CD14-positive monocyte (primary cell): ENCODE measurements at regions not wholly inside any gene's neighbourhood (a gene's known extent, or its start where the extent isn't known, plus 50 kb on each side); places are given as distances from the start of the nearest gene placed in this dataset.

Source experiments
- DNase-seq, 3 donors: peaks; one replicate each; pipeline ENCODE4 v3.0.0-alpha.2; 2011 to 2022
- H2AFZ ChIP-seq: 2 replicates; pipeline ENCODE4 v1.6.0; 2012; ENCODE audit warnings: mild to moderate bottlenecking, low read depth, low read length, inconsistent platforms; ENCODE audit not compliant: insufficient read depth, poor library complexity, severe bottlenecking
- H3K27ac ChIP-seq, 2 donors: 1 replicate in 1 of 2; 2 replicates in 1 of 2; pipeline ENCODE4 v1.5.1; 2012 to 2013; ENCODE audit warnings: low read length in 2 of 2, control low read depth in 1 of 2, inconsistent platforms in 1 of 2, low read depth in 1 of 2, mild to moderate bottlenecking in 1 of 2
- H3K27me3 ChIP-seq, 2 donors: one replicate each; pipeline versions ENCODE4 v1.6.0 to v1.6.1; 2011 to 2013; ENCODE audit warnings: low read length in 2 of 2; ENCODE audit not compliant: control insufficient read depth in 2 of 2, insufficient read depth in 2 of 2
- H3K36me3 ChIP-seq, 2 donors: replicated peaks in 1 of 2; 1 replicate in 1 of 2; 2 replicates in 1 of 2; pipeline versions ENCODE4 v1.5.1 to v1.6.1; 2012 to 2013; ENCODE audit warnings: low read length in 2 of 2, control low read depth in 1 of 2, inconsistent platforms in 1 of 2, mild to moderate bottlenecking in 1 of 2; ENCODE audit not compliant: insufficient read depth in 2 of 2, control insufficient read depth in 1 of 2
- H3K4me1 ChIP-seq, 2 donors: 1 replicate in 1 of 2; 2 replicates in 1 of 2; pipeline versions ENCODE4 v1.5.1 to v1.6.1; 2012 to 2013; ENCODE audit warnings: low read length in 2 of 2, control low read depth in 1 of 2, inconsistent platforms in 1 of 2, mild to moderate bottlenecking in 1 of 2, moderate library complexity in 1 of 2; ENCODE audit not compliant: insufficient read depth in 2 of 2, control insufficient read depth in 1 of 2
- H3K4me2 ChIP-seq: replicated peaks from 2 replicates; pipeline ENCODE3; 2012; ENCODE audit warnings: low read length, moderate library complexity, mild to moderate bottlenecking; ENCODE audit not compliant: poor library complexity, severe bottlenecking; ENCODE audit errors: extremely low read depth
- H3K4me3 ChIP-seq, 3 experiments: fragments of 200-600 bp in 1 of 3; sonication (generic) in 1 of 3; replicated peaks in 1 of 3; 1 replicate in 2 of 3; 2 replicates in 1 of 3; pipeline ENCODE4 v1.5.1; 2011 to 2013; ENCODE audit warnings: low read length in 3 of 3, mild to moderate bottlenecking in 3 of 3, control low read depth in 2 of 3, low read depth in 2 of 3, inconsistent platforms in 1 of 3, moderate library complexity in 1 of 3
- H3K79me2 ChIP-seq: 2 replicates; pipeline ENCODE4 v1.6.0; 2012; ENCODE audit warnings: mild to moderate bottlenecking, control low read depth, inconsistent platforms, low read length, moderate library complexity; ENCODE audit not compliant: insufficient read depth
- H3K9ac ChIP-seq: 2 replicates; pipeline ENCODE4 v1.6.0; 2017; ENCODE audit warnings: low read length, mild to moderate bottlenecking; ENCODE audit not compliant: insufficient read depth, poor library complexity, severe bottlenecking
- H3K9me3 ChIP-seq, 2 donors: replicated peaks in 1 of 2; 1 replicate in 1 of 2; 2 replicates in 1 of 2; pipeline versions ENCODE4 v1.5.1 to v1.6.1; 2012 to 2013; ENCODE audit warnings: low read length in 2 of 2, control low read depth in 1 of 2; ENCODE audit not compliant: control insufficient read depth in 1 of 2, insufficient read depth in 1 of 2
- H4K20me1 ChIP-seq: 2 replicates; pipeline ENCODE4 v1.6.0; 2012; ENCODE audit warnings: mild to moderate bottlenecking, low read length, control low read depth, moderate library complexity; ENCODE audit not compliant: insufficient read depth
- H3K27ac Mint-ChIP-seq, 7 donors: one replicate each; pipeline ENCODE4 v1.8.0; 2020; ENCODE audit warnings: mild to moderate bottlenecking in 7 of 7, mixed read lengths in 7 of 7, moderate library complexity in 6 of 7, inconsistent platforms in 2 of 7
- H3K27me3 Mint-ChIP-seq, 3 donors: one replicate each; pipeline ENCODE4 v1.8.0; 2021 to 2022; ENCODE audit warnings: low read depth in 3 of 3, mild to moderate bottlenecking in 3 of 3, mixed read lengths in 3 of 3, moderate library complexity in 3 of 3, inconsistent platforms in 1 of 3
- H3K36me3 Mint-ChIP-seq, 2 donors: one replicate each; pipeline ENCODE4 v1.8.0; 2020; ENCODE audit warnings: mixed read lengths in 2 of 2, inconsistent platforms in 1 of 2, mild to moderate bottlenecking in 1 of 2
- H3K4me1 Mint-ChIP-seq: one replicate; pipeline ENCODE4 v1.8.0; 2020; ENCODE audit warnings: mild to moderate bottlenecking, mixed read lengths
- H3K4me3 Mint-ChIP-seq, 2 donors: one replicate each; pipeline ENCODE4 v1.8.0; 2020; ENCODE audit warnings: mild to moderate bottlenecking in 2 of 2, mixed read lengths in 2 of 2, moderate library complexity in 1 of 2
- H3K9me3 Mint-ChIP-seq, 7 donors: one replicate each; pipeline ENCODE4 v1.8.0; 2020 to 2022; ENCODE audit warnings: mixed read lengths in 7 of 7, mild to moderate bottlenecking in 6 of 7, moderate library complexity in 6 of 7, inconsistent platforms in 2 of 7
- CTCF ChIP-seq: fragments of 200-600 bp; IDR thresholded peaks from one replicate; pipeline ENCODE4 v1.8.0; 2022; ENCODE audit warnings: antibody characterized with exemption, mild to moderate bottlenecking
- WGBS: methylation state at CpG from one replicate; pipeline ENCODE4 v1.1.5; 2013; ENCODE audit warnings: missing lambda C conversion rate; ENCODE audit not compliant: insufficient coverage; 5-methylcytosine and 5-hydroxymethylcytosine counted together
- intact Hi-C, 2 donors: fragments of 100-400 bp; cut with micrococcal nuclease; formaldehyde crosslinking; loops; one replicate each; pipeline versions ENCODE4 v1.15.0 to v1.15.1; 2023

- intact Hi-C loops, result no loop called here
- Histone ChIP-seq H3K4me1 (no peaks in the 10 kb centered on the region), H3K27ac (no peak overlapping the region), H3K9me3 (no peaks in the 10 kb centered on the region), H3K27me3 (peaks cover 0 to 3% of the 10 kb centered on the region in 2 donors), H3K4me3 (no peak overlapping the region), H3K36me3 (no peaks in the 10 kb centered on the region), H2AFZ (no peak overlapping the region), H3K79me2 (no peaks in the 10 kb centered on the region), H4K20me1 (no peaks in the 10 kb centered on the region), H3K9ac (no peak overlapping the region), H3K4me2 (no peak overlapping the region)
- Mint-ChIP-seq H3K9me3 (peaks cover 0 to 8% (median 1%) of the 10 kb centered on the region in 7 donors), H3K36me3 (no peaks in the 10 kb centered on the region), H3K27ac (no peak overlapping the region), H3K4me1 (no peaks in the 10 kb centered on the region), H3K27me3 (peaks cover 0 to 9% (median 0%) of the 10 kb centered on the region in 3 donors), H3K4me3 (no peak overlapping the region)
- WGBS, result no CpG with 5 or more reads among the region's 6 CpGs
- no peak for DNase-seq
- no peak for TF ChIP-seq CTCF
These were observed 350.0 kb downstream of the FGFR2 start for GRCh38 chr10:121248266-121248665.

- H3K9me3 ChIP-seq, result no peaks in the 10 kb centered on the region
- no peaks in the 10 kb centered on the region for H3K27me3 ChIP-seq
- Mint-ChIP-seq H3K27me3 (peaks cover 0 to 14% (median 0%) of the 10 kb centered on the region in 3 donors), H3K27ac (no peak overlapping the region), H3K4me3 (no peak overlapping the region), H3K9me3 (peaks cover 0 to 6% (median 1%) of the 10 kb centered on the region in 7 donors), H3K4me1 (no peaks in the 10 kb centered on the region), H3K36me3 (no peaks in the 10 kb centered on the region)
- intact Hi-C loops, result no loop called here
- H4K20me1 ChIP-seq, result no peaks in the 10 kb centered on the region
- DNase-seq, result no peak
- no peak overlapping the region for H3K27ac ChIP-seq
- H3K4me1 ChIP-seq, result no peaks in the 10 kb centered on the region
- no CpG with 5 or more reads among the region's 6 CpGs for WGBS
- no peak overlapping the region for H2AFZ ChIP-seq
- no peak overlapping the region for H3K9ac ChIP-seq
- no peaks in the 10 kb centered on the region for H3K79me2 ChIP-seq
- no peaks in the 10 kb centered on the region for H3K36me3 ChIP-seq
- H3K4me3 ChIP-seq, result no peak overlapping the region
- no peak for TF ChIP-seq CTCF
- H3K4me2 ChIP-seq, result no peak overlapping the region
These were observed 347.1 kb downstream of the FGFR2 start for GRCh38 chr10:121250995-121251764.
